CD4-positive, alpha-beta T cell (primary cell): ENCODE measurements at regions not wholly inside any gene's neighbourhood (a gene's known extent, or its start where the extent isn't known, plus 50 kb on each side); places are given as distances from the start of the nearest gene placed in this dataset.

ENCODE experiments used
- ATAC-seq: fragments of 200-7000 bp; cut with Tn5 transposase; one replicate; pipeline ENCODE4 v1.10.0; 2022; ENCODE audit warnings: mild to moderate bottlenecking; ENCODE audit not compliant: poor library complexity
- CTCF ChIA-PET: fragments of 350-600 bp; sonication (Branson Sonifier 250); formaldehyde crosslinking; loops from one replicate; lab custom pipeline; 2021; ENCODE audit warnings: antibody characterized with exemption, inconsistent platforms; lab: Charles Lee
- POLR2A ChIA-PET: fragments of 350-600 bp; sonication (Branson Sonifier 250); formaldehyde crosslinking; loops from one replicate; lab custom pipeline; 2021; ENCODE audit warnings: antibody characterized with exemption, inconsistent platforms; lab: Charles Lee
- DNase-seq, 14 experiments: peaks; one replicate each; pipeline ENCODE4 v3.0.0-alpha.2; 2013 to 2020; ENCODE audit warnings: mixed read lengths in 2 of 14
- H3K27ac ChIP-seq, 2 donors: one replicate each; pipeline versions ENCODE4 v1.5.1 to v1.7.0; 2013; ENCODE audit warnings: low read length in 2 of 2, low read depth in 1 of 2, mild to moderate bottlenecking in 1 of 2
- H3K27me3 ChIP-seq, 2 experiments: 1 replicate in 1 of 2; 2 replicates in 1 of 2; pipeline versions ENCODE4 v1.6.1 to v1.7.0; 2013; ENCODE audit warnings: low read length in 2 of 2, control low read depth in 1 of 2, mild to moderate bottlenecking in 1 of 2, moderate library complexity in 1 of 2; ENCODE audit not compliant: insufficient read depth in 2 of 2, control insufficient read depth in 1 of 2
- H3K36me3 ChIP-seq: one replicate; pipeline ENCODE4 v1.6.1; 2013; ENCODE audit warnings: low read length, control low read depth; ENCODE audit not compliant: insufficient read depth
- H3K4me1 ChIP-seq: one replicate; pipeline ENCODE4 v1.6.1; 2013; ENCODE audit warnings: low read length, control low read depth; ENCODE audit not compliant: insufficient read depth
- H3K4me3 ChIP-seq: one replicate; pipeline ENCODE4 v1.5.1; 2013; ENCODE audit warnings: mild to moderate bottlenecking, low read length, moderate library complexity
- H3K9me3 ChIP-seq, 2 experiments: 1 replicate in 1 of 2; 2 replicates in 1 of 2; pipeline versions ENCODE4 v1.6.1 to v1.7.0; 2013; ENCODE audit warnings: low read length in 2 of 2, mild to moderate bottlenecking in 2 of 2, control low read depth in 1 of 2, moderate library complexity in 1 of 2; ENCODE audit not compliant: control insufficient read depth in 1 of 2, insufficient read depth in 1 of 2
- H3K27ac Mint-ChIP-seq: one replicate; pipeline ENCODE4 v1.8.0; 2020; ENCODE audit warnings: mixed read lengths
- H3K27me3 Mint-ChIP-seq: one replicate; pipeline ENCODE4 v1.8.0; 2021; ENCODE audit warnings: mixed read lengths
- H3K36me3 Mint-ChIP-seq: one replicate; pipeline ENCODE4 v1.8.0; 2021; ENCODE audit warnings: low read depth, mixed read lengths
- H3K4me1 Mint-ChIP-seq: one replicate; pipeline ENCODE4 v1.8.0; 2021; ENCODE audit warnings: low read depth, mixed read lengths
- H3K4me3 Mint-ChIP-seq: one replicate; pipeline ENCODE4 v1.8.0; 2020; ENCODE audit warnings: mild to moderate bottlenecking, mixed read lengths
- H3K9me3 Mint-ChIP-seq: one replicate; pipeline ENCODE4 v1.8.0; 2020; ENCODE audit warnings: mixed read lengths
- CTCF ChIP-seq: fragments of 200-600 bp; IDR thresholded peaks from one replicate; pipeline ENCODE4 v1.8.0; 2022; ENCODE audit warnings: antibody characterized with exemption, mild to moderate bottlenecking
- intact Hi-C, 2 experiments: fragments of 100-400 bp; cut with DNase I in 1 of 2; cut with micrococcal nuclease in 1 of 2; formaldehyde crosslinking; loops; one replicate each; pipeline versions ENCODE4 v1.15.1 to v1.9.0; 2023 to 2025; cut with DNase I, micrococcal nuclease

- ATAC-seq (no peak), DNase-seq (no peak)
- intact Hi-C loops = no loop called here
- POLR2A ChIA-PET = no interaction called here
- Mint-ChIP-seq H3K4me3 (no peak overlapping the region), H3K27me3 (no peaks in the 10 kb centered on the region), H3K27ac (no peak overlapping the region), H3K9me3 (no peaks in the 10 kb centered on the region), H3K36me3 (no peaks in the 10 kb centered on the region), H3K4me1 (no peaks in the 10 kb centered on the region)
- H3K27ac ChIP-seq = no peak overlapping the region
- no peak overlapping the region for H3K4me3 ChIP-seq
- no peaks in the 10 kb centered on the region for H3K36me3 ChIP-seq
- H3K9me3 ChIP-seq = no peaks in the 10 kb centered on the region
- CTCF ChIA-PET = no interaction called here
- H3K4me1 ChIP-seq = no peaks in the 10 kb centered on the region
- no peak for TF ChIP-seq CTCF
- H3K27me3 ChIP-seq = no peaks in the 10 kb centered on the region
Observed at GRCh38 chr9:27866741-27867140, 293.5 kb upstream of the C9orf72 start.

- no peak for DNase-seq
- H3K4me1 ChIP-seq = no peaks in the 10 kb centered on the region
- H3K36me3 Mint-ChIP-seq = no peaks in the 10 kb centered on the region
- no peaks in the 10 kb centered on the region for H3K36me3 ChIP-seq
- H3K27me3 ChIP-seq = no peaks in the 10 kb centered on the region
- no peaks in the 10 kb centered on the region for H3K9me3 ChIP-seq
- no peaks in the 10 kb centered on the region for H3K27me3 Mint-ChIP-seq
- H3K4me1 Mint-ChIP-seq = no peaks in the 10 kb centered on the region
- TF ChIP-seq CTCF = no peak
- POLR2A ChIA-PET = no interaction called here
- CTCF ChIA-PET = no interaction called here
- H3K27ac ChIP-seq = no peak overlapping the region
- no peak overlapping the region for H3K27ac Mint-ChIP-seq
- no peak overlapping the region for H3K4me3 ChIP-seq
- H3K4me3 Mint-ChIP-seq = no peak overlapping the region
- H3K9me3 Mint-ChIP-seq = no peaks in the 10 kb centered on the region
- intact Hi-C loops = no loop called here
- no peak for ATAC-seq
Observed at GRCh38 chr9:27870404-27870803, 297.1 kb upstream of the C9orf72 start.

- ChIA-PET POLR2A (no interaction called here), CTCF (no interaction called here)
- intact Hi-C loops = no loop called here
Observed at GRCh38 chr9:27880156-27880555, 306.9 kb upstream of the C9orf72 start.

More at GRCh38 chr9:27880156-27880555, 306.9 kb upstream of the C9orf72 start:
- no peak overlapping the region for H3K27ac Mint-ChIP-seq
- no peaks in the 10 kb centered on the region for H3K27me3 Mint-ChIP-seq
- H3K9me3 ChIP-seq = no peaks in the 10 kb centered on the region
- no peaks in the 10 kb centered on the region for H3K27me3 ChIP-seq
- H3K36me3 ChIP-seq = no peaks in the 10 kb centered on the region
- H3K27ac ChIP-seq = no peak overlapping the region
- TF ChIP-seq CTCF = no peak
- no peak for ATAC-seq
- no peak for DNase-seq
- H3K4me3 Mint-ChIP-seq = no peak overlapping the region
- H3K4me1 Mint-ChIP-seq = no peaks in the 10 kb centered on the region
- H3K9me3 Mint-ChIP-seq = no peaks in the 10 kb centered on the region
- H3K36me3 Mint-ChIP-seq = no peaks in the 10 kb centered on the region
- H3K4me3 ChIP-seq = no peak overlapping the region
- no peaks in the 10 kb centered on the region for H3K4me1 ChIP-seq
